GM18867 (cell line): ENCODE measurements at regions not wholly inside any gene's neighbourhood (a gene's known extent, or its start where the extent isn't known, plus 50 kb on each side); places are given as distances from the start of the nearest gene placed in this dataset.

Source experiments
- ATAC-seq: cut with Tn5 transposase; IDR thresholded peaks from one replicate; pipeline ENCODE4 v1.9.1; 2021; ENCODE audit warnings: mild to moderate bottlenecking, moderate library complexity; ENCODE audit not compliant: unreplicated experiment

DNA sequence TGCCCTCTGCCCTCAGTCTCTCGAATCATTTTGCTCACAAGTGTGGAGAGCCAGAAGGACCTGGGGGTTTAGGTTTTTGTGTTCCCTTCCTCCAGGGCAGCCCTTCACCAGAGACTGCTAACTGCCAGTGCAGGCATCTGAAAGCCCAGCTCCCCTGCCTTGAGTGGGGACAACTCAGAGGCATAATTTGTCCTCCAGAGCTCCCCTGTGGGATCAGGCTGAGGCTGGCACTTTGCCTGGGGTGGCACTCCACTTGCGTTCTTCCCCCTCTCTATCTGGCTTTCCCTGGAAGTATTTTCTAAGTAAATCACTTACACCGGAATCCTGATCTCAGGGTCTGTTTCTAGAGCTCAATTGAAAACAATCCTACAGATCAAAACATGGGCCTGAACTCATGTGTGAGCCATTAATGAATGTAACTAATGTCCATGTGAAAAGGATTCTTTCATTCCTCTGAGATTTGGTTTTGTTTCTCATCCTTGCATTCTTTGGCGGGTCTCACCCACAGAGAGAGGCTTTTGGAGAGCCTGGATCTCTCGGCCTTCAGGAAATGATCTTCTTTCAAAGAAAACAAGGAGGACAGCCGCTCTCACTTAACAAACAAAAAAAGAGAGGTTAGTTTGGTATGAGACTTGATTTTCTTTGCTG, 125.7 kb upstream of the RIPOR2 start:
- no peak for ATAC-seq

DNA sequence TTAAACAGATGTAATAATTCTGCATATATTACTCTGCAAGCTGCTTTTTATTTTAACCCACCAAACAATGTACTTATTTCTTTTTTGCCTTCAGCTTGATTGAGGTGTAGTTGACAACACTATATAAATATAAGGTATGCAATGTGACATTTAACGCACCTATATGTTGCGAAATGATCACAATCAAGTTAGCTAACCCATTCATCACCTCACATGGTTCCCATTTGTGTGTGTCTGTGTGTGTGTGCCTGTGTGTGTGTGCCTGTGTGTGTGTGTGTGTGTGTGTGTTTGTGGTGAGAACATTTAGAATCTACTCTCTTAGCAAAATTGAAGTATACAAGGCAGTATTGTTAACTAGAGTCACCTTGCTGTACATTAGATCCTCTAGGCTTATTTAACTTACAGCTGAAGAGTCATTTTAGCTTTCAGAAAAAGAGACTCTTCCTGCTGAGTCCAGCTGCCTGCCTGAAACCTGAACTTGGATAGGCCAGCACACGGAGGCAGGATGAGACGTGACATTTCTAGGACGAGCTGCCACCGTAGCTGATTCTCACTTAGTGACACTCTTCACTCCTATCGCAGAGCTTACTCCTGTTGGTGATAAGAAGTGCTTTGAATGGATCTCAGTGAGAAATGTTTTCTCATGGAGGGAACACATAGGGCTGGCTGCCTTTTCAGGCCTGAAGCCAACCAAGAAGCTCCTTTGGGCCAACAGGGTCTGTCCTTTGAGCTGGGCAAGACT, 126.5 kb upstream of the RIPOR2 start:
- no peak for ATAC-seq

DNA sequence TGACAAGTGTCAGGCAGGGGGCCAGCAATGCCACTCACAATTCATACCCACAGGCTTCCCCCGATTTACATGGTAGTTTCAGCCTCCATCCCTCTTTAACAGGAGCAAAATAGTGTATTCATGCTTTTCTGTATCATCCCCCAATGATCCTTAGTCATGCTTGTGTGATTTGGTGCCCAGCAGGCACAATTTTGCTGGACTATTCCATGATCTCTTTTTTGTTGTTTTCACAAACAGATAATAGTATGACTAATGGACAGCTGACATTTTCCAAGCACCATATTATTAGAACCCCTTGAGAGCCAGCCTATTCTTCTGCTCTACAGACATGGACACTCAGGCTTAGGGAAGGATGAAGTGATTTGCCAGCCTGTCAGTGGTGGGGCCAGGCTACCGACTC, 128.2 kb upstream of the RIPOR2 start:
- ATAC-seq: no peak

DNA sequence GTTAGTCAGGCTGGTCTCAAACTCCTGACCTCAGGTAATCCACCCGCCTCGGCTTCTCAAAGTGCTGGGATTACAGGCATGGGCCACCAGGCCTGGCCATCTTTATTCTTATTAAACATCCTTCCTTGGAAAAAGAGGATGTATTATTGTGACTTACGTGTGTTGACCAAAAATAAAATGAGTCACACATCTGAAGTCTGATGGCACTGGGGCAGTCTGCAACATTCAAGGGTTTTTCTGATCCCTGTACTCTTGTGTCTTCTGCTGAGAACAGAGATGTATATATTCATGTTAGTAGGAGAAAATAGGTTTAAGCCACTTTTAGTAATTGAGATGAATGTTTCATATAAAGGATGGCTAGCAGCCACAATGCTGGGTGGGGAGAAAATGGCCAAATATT, 129.9 kb upstream of the RIPOR2 start:
- no peak for ATAC-seq

DNA sequence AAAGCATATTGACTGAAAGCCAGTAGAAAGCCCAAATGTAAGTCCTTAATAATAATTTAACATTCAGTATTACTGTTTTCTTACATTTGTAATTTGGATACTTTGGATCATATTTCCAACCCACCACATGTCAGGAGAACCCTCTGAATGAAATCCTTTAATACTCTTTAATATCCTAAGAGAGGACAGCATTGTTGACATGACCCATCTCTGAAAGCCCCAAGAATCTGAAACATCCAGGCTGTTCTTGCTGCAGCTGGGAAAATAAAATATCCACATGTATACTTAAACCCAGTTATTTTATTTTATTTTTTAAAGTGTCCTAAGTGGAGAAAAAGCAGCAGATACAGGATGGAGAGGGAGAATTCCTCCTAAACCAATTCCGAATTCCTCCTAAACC, 130.8 kb upstream of the RIPOR2 start:
- no peak for ATAC-seq

DNA sequence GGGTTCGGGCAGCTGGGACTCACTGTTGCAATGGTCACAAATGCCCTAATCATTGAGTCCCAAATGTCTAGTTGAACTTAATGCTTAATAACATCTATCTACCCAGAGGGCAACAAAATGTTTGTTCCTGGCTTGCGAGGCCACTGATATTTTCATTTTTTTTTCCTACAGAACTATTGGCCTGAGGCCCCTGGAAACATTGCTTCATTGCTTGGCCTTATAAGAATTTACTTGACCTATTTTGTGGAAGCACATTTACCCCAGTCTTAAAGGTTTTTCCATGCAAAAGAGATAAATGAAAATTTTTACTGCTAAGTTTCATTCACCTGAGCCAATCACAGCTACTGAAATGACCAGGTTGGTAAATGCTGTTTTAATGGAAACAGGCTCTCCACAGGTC, 133.1 kb upstream of the RIPOR2 start:
- ATAC-seq: no peak

DNA sequence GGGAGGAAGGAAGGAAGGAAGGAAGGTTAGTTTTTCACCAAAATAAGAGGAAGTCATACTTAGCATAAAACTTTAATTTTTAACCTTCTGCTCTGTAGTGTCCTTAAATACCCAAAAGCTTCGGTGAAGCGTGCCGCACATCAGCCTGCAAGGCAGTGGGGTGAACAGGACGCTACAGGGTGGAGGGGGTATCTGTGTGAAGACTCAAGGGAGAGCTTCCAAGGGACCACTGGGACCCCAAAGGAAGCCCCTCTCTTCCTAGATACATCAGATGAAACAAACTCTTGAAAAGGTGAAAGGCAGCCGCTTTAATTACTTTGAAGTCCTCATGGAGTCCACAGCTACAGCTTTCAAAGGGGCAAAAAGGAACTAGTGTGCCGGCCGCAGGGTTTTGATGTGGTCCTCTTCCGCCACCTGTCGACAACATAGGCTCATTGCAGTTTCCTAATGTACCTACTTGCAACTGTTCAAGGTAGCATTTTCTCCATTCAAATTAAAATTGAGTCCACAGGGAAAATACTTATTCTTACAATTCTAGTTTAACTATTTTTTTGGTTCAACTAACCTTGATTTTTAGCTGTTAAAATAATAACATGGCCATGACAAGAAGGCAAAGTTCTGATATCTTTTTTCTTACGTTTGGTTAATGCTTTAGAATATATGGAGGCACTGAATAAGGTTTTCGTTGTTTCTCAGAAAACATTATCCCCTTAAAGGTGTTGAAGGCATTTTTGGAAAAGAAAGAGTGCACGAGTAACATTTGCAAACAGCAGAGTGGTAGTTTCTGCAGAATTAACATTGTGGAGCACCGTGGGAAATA, 135.0 kb upstream of the RIPOR2 start:
- ATAC-seq: peak; percentile 90

DNA sequence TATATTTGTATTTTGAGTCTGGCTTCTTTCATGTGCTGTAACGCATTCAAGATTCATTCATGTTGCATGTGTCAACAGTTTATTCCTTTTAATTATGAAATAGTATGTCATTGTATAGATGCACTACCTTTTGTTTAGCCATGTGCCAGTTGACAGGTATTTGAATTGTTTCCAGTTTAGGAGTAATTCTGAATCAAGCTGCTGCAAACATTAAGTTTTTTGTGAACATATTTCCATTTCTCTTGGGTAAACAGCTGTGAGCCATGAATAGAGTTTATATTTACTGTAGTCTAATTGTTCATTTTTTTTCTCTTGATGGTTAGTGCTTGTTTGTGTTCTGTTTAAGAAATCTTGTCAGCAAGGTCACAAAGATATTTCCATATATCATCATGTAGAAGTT, 142.4 kb upstream of the RIPOR2 start:
- no peak for ATAC-seq

DNA sequence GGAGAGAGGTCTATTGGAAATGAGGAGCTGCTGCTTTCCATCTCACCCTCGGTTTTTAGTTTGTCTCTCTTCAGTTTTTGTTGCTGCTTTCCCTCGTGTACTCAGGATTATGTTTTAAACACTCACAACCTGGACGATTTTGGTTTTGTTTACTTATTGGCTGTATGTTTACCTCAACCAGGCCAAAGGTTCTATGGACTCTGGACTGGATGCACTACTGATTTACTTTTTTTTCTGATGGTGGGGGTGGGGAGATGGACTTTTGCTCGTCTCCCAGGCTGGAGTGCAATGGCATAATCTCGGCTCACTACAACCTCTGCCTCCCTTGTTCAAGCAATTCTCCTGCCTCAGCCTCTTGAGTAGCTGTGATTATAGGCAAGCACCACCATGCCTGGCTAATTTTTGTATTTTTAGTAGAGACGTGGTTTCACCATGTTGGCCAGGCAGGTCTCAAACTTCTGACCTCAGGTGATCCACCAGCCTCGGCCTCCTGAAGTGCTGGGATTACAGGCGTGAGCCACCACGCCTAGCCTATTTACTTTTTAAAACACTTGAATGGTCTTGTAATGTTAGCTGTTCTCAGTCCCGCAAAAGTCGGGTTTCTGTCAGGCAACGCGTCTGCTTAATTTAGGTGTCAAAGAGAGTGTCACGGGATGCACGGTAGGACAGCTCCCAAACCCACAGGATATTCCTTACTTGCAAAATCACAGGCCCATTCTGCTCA, 148.2 kb upstream of the RIPOR2 start:
- no peak for ATAC-seq

DNA sequence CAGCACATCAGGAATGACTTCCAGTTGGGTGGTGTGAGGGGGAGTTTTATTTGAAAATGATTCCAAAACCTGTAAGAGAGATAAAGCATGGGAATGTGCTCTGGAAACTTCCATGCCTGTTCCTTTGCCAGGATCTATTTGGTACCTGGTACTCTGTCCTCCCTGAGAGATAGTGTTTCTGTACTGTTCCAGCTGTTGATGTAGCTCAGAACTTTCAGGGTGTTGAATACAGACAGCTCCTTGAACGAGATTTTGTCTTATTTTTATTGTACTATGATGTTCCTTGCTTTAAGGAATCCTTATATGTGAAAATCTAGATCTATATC, 148.7 kb upstream of the RIPOR2 start:
- ATAC-seq: no peak

DNA sequence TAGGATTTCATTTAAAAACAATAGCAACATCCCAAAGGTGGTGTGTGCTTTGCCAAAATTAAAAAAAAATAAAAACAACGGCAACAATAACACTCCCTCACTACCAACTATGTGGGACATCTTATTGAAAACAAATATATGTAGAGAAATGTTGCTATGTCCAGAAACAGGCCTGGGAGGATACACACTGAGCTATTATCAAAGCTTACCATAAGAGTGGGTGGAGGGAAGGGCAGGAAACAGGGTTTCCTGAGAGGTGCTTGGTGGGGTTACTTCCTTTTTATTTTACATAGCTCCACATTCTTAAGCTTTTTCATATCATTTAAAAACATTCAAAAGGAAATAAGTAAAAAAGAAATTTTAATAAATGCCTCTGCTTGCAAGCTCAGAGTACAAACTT, 150.0 kb upstream of the RIPOR2 start:
- no peak for ATAC-seq

DNA sequence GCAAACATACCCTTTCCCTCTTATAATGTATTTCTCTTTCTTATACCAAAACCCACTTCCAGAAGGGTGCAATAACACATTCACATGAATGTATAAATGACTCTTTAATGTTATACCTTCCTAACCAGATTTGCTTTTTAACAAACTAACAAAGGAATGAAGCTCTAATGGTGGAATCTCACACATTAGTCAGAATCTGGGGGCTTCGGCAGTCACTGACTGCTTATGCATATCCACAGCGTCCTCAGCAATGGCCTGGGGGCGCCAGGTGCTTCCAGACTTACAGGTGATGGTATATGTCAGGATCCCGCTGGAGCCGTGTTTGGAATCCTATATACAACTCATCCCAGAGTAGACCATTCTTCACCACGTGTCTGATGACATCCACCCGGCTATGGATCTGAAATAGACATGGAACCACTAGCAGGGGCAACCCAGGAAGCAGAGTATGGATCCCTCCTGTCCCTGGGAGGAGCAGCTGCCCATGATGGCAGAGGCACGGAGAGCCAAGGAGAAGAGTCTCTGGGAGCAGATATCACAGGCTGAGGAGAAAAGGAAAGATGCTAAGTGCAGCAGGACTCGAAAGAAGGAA, 150.8 kb upstream of the RIPOR2 start:
- no peak for ATAC-seq

DNA sequence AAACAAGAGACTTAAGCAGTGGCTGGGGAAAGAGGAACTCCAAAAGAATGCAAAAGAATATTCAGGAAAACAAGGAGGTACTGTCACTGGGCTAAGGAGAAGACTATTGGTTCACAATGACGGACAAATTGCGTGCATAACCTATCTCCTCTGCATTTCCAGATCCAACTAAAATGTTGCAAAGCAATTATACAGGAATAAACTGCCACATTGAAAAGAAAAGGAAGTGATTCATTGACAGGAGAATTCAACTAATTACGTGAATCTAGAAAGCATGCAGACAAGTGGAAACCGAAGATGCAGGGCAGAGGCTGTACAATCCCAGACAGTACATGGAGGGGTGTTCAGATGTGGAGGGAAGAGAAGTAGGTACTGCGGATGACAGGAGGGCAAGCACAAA, 152.8 kb upstream of the RIPOR2 start:
- ATAC-seq: no peak

DNA sequence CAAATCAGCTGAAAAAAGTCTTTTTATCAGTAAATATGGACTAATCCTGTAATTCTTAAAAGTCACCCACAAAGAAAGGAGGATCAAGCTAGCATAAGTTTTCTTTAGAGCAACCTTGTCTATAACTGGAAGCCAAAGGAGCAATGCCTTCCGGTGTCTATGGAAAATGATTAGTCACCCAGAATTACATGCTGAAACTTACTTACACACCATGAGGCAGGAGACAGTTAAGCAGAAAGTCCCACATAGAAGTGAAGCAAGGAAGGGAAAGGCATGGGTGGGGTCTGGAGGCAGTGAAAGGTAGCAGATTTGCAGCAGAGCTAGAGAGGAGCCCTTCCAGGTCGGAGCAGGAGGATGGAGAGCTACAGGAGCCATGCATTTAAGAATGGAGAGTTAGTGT, 153.7 kb upstream of the RIPOR2 start:
- ATAC-seq: no peak

DNA sequence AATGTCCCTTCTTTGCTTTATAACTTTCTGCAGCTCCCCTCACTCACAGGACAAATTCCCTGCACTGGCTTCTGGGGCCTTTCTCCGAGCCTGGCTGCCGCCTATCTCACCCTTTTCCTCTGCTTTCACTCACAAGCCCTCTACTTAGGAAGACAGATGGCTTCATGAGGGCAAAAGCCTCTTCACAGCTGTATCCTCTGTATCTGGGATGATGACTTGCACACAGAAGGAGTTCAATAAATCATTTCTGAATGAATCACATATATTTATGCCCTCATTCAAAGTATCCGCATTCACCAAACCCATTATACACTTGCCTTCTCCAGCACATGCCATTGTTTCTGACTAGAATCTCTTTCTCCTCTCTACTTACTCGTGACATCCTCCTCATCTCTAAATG, 159.0 kb upstream of the RIPOR2 start:
- no peak for ATAC-seq

DNA sequence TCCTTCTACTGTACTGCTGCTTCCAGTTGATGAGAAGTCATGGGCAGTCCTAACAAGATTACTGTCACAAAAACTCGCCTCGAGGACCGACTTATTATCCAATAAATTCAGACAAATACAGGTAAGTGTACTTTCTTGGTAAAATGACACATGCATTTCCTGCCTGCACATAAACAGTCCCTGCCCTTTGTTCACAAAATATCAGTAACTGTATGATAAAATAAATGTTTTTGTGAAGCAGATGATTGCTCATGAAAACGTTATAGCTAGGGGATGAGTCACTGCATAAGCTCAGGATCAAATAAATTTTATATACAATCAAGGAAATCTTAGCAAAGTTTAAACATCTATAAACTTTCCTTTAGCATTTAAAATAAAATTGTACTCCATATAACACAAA, 164.5 kb upstream of the RIPOR2 start:
- ATAC-seq: no peak

DNA sequence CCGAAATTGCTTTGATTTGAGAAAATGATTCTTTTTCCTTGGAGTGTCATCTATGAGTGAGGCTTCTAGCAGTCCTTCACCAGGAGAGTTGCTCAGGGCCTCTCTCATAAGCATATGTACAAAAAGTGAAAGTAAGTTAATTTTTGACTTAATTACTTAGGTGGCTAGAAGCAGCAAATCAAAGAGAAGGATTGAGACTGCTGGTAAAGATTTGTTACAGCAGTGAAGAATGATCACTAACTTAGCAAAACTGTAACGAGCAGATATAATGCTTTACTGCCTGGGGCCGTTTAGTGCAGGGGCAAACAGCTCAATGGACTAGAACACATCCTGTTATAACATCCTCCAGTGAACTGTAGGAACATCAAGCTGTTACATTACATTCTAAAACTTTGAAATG, 167.8 kb upstream of the RIPOR2 start:
- ATAC-seq: no peak

DNA sequence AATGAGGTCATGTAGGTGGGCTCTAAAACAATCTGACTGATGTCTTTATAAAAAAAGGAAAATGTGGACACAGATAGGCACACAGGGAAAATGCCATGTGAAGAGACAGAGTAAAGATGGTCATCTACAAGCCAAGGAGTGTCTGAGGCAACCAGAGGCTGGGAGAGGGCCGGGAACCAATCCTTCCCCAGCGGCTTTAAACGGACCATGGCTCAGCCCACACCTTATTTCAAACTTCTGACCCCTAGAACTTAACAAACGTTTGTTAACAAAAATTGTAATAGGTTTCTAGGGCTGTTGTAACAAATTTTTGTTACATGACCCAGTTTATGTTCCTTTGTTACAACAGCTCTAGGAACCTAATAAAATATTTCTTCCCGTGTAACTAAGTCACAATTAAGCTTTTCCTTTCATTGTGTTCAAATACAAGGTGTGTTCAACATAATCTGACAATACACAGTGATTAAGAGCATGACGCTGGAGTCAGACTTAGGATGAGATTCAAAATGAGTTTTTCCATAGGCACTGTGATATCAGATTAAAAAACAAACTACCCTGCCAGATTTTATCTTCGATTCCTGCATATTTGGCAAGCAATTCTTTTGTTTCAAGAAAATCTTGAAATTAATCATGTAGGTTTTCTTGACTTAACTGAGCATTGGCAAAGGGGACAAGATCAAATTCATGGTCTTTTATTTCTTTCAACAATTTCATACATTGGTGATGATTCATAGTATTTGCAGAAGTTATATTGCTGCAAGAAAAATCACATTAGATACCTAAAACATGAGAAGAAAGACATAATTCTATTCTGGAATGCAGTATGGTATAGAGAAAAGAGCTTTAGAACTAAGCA, 169.5 kb upstream of the RIPOR2 start:
- ATAC-seq: no peak

DNA sequence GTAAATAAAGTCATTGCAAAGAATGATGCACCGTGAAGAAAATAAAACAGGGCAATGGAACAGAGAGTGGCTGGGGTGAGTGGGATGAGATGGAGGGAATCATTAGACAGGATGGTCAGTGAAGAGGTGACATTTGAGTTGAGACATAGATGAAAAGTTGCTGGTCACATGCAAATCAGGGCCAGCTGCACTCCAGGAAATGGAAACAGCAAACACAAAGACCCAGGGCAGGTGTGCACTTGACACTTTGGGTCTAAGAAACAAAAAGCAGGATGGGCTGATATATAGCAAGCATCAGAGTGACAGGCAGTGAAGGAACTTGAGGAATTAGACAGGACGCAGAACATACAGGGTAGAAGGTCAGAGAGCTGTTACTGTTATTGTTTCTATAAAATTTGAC, 171.5 kb upstream of the RIPOR2 start:
- peak; percentile 85 for ATAC-seq

DNA sequence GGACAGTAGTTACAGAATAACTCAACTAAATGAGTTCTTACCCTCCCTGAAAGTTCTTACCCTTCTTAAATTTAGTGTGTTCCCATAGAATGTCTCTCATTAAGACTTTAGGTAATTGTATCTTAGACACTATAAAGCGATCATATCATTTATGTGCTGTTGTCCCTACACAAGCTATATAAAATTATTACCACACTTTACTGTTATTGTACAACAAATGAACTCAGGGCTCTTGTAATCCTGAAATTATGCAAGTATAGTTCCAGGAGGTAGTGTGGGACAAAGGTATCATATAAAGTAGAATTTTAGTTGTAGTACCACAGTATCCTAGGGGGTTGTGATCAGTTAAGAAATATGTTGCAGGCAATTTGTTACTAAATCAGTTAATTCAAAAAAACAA, 167.4 kb upstream of the CARMIL1 start:
- no peak for ATAC-seq
